GM12878 (cell line): ENCODE measurements at regions not wholly inside any gene's neighbourhood (a gene's known extent, or its start where the extent isn't known, plus 50 kb on each side); places are given as distances from the start of the nearest gene placed in this dataset.

Experiments
- CBFB ChIP-seq: IDR thresholded peaks from 2 replicates; pipeline ENCODE4 v1.6.1; 2016; ENCODE audit warnings: antibody characterized with exemption, low read depth
- CTCF ChIP-seq, 3 experiments: IDR thresholded peaks in 2 of 3; conservative IDR thresholded peaks in 1 of 3; 2 replicates each; pipeline ENCODE4 v1.5.1; 2011; ENCODE audit warnings: low read depth in 3 of 3, low read length in 3 of 3, mild to moderate bottlenecking in 3 of 3, control low read depth in 2 of 3, moderate library complexity in 2 of 3, inconsistent platforms in 1 of 3, mixed read lengths in 1 of 3; ENCODE audit not compliant: control insufficient read depth in 2 of 3, insufficient read depth in 1 of 3; ENCODE audit errors: extremely low read depth in 1 of 3
- KAT2A ChIP-seq: conservative IDR thresholded peaks from 2 replicates; pipeline ENCODE4 v1.6.1; 2011; ENCODE audit warnings: low read depth, low read length; ENCODE audit not compliant: control insufficient read depth
- POLR2A ChIP-seq: IDR thresholded peaks from 2 replicates; pipeline ENCODE4 v1.6.1; 2011; ENCODE audit warnings: low read depth, mild to moderate bottlenecking, low read length

DNA sequence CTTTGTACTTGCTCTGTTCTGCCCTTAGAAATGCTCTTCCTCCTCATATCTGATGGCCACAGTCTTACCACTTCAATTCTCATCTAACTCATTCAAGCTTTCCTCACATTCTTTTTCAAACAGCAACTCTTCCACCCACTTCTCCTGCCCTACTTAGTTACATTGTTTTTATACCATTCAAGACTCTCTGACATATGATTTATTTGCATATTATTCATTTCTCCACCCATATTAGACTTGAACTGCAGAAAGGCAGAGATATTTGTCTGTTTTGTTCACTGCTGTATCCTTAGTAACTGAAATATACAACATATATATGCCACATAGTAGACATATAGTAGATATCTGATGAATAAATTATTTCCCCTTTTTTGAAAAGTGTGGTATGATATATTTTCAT lies 95.5 kb upstream of the DCN start:
- TF ChIP-seq POLR2A (no peak), CTCF (IDR thresholded peaks at IDR 0.05 in 2 of 3, conservative IDR thresholded peaks at IDR 0.05 in 1 of 3; ENCODE audit: control insufficient read depth in 2 of 3, extremely low read depth in 1 of 3, insufficient read depth in 1 of 3, low read depth in 3 of 3, low read length in 3 of 3) (no peak), CBFB (no peak), KAT2A (no peak)
